ENCODE measurements at regions not wholly inside any gene's neighbourhood (a gene's known extent, or its start where the extent isn't known, plus 50 kb on each side); places are given as distances from the start of the nearest gene placed in this dataset.

DNA sequence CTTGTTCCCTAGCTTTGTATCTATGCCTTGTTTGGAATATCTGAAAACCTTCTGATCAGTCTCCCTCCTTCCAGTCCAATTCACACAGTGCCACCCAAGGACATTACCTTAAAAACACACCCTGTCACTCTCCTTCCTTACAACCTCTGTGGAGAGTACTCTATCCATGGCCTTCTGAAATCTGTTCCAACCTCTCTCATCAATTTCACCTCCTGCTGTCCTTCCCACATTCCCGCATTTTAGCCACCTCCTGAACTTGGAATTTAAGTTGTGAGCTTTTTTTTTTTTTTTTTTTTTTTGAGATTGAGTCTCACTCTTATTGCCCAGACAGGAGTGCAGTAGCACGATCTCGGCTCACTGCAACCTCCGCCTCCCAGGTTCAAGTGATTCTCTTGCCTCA is 824.8 kb downstream of the METTL15 start:
- no peaks in the 10 kb centered on the region for H3F3A ChIP-seq (replicated peaks; ENCODE audit: insufficient read depth)
- ChIA-PET POLR2A (no interaction called here), CTCF (interaction anchor here (0.9 kb wide), 1 partner anchor 8 kb away, joined by 3 read pairs; no protein-coding TSS in a partner anchor)
- no peaks in the 10 kb centered on the region for H3K27me3 ChIP-seq (ENCODE audit: insufficient read depth)
- H3K9me3 ChIP-seq: peaks cover 14% of the 10 kb centered on the region
- H4K20me1 ChIP-seq (ENCODE audit: insufficient read depth): no peaks in the 10 kb centered on the region
- H2AFZ ChIP-seq (ENCODE audit: low read depth): no peak overlapping the region
- H3K36me3 ChIP-seq (replicated peaks in 1 of 2; ENCODE audit: control insufficient read depth in 1 of 2, insufficient read depth in 2 of 2, low read length in 1 of 2): no peaks in the 10 kb centered on the region
- no peak overlapping the region for H3K9ac ChIP-seq
- 84% methylated on average over 4 of the region's 4 CpGs for WGBS (ENCODE audit: low lambda C conversion rate)
- H3K27ac ChIP-seq (ENCODE audit: low read depth in 2 of 2, low read length in 1 of 2): no peak overlapping the region
- no peaks in the 10 kb centered on the region for H3K79me2 ChIP-seq (ENCODE audit: insufficient read depth)
- DNase-seq: no peak
- H3K4me2 ChIP-seq: no peak overlapping the region
- H3K9me2 ChIP-seq: no peaks in the 10 kb centered on the region; the same call in 1 of the 2 replicates
- TF ChIP-seq, protein P1, sequence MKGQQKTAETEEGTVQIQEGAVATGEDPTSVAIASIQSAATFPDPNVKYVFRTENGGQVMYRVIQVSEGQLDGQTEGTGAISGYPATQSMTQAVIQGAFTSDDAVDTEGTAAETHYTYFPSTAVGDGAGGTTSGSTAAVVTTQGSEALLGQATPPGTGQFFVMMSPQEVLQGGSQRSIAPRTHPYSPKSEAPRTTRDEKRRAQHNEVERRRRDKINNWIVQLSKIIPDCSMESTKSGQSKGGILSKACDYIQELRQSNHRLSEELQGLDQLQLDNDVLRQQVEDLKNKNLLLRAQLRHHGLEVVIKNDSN (IDR thresholded peaks at IDR 0.05; ENCODE audit: borderline replicate concordance, low read depth): no peak
- TF ChIP-seq NFIC (IDR thresholded peaks at IDR 0.05; ENCODE audit: borderline replicate concordance) (no peak), FOXM1 (IDR thresholded peaks at IDR 0.05; ENCODE audit: low read depth) (no peak), RAD21 (IDR thresholded peaks at IDR 0.05; ENCODE audit: low read length) (no peak), FOXJ3 (CRISPR knock-in tag; IDR thresholded peaks at IDR 0.05) (no peak), MEF2A (IDR thresholded peaks at IDR 0.05; ENCODE audit: borderline replicate concordance, low read depth) (no peak), RCOR1 (IDR thresholded peaks at IDR 0.05; ENCODE audit: low read length) (no peak), CHD2 (IDR thresholded peaks at IDR 0.05; ENCODE audit: low read length, partially characterized antibody) (no peak), FOSL2 (IDR thresholded peaks at IDR 0.05; ENCODE audit: borderline replicate concordance, low read depth) (no peak), RFX5 (IDR thresholded peaks at IDR 0.05; ENCODE audit: low read length) (no peak), YY1 (IDR thresholded peaks at IDR 0.05; ENCODE audit: low read depth) (no peak)
- TF ChIP-seq, protein P2, sequence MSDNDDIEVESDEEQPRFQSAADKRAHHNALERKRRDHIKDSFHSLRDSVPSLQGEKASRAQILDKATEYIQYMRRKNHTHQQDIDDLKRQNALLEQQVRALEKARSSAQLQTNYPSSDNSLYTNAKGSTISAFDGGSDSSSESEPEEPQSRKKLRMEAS (IDR thresholded peaks at IDR 0.05; ENCODE audit: low read depth): no peak
- TF ChIP-seq, protein P3, sequence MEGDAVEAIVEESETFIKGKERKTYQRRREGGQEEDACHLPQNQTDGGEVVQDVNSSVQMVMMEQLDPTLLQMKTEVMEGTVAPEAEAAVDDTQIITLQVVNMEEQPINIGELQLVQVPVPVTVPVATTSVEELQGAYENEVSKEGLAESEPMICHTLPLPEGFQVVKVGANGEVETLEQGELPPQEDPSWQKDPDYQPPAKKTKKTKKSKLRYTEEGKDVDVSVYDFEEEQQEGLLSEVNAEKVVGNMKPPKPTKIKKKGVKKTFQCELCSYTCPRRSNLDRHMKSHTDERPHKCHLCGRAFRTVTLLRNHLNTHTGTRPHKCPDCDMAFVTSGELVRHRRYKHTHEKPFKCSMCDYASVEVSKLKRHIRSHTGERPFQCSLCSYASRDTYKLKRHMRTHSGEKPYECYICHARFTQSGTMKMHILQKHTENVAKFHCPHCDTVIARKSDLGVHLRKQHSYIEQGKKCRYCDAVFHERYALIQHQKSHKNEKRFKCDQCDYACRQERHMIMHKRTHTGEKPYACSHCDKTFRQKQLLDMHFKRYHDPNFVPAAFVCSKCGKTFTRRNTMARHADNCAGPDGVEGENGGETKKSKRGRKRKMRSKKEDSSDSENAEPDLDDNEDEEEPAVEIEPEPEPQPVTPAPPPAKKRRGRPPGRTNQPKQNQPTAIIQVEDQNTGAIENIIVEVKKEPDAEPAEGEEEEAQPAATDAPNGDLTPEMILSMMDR (IDR thresholded peaks at IDR 0.05): no peak
- H3K4me1 ChIP-seq (ENCODE audit: control insufficient read depth in 1 of 2, insufficient read depth in 2 of 2, low read depth in 1 of 2, low read length in 1 of 2): no peaks in the 10 kb centered on the region; a peak in 1 of 4 replicates
- no peak overlapping the region for H3K4me3 ChIP-seq (ENCODE audit: low read depth in 2 of 2, low read length in 1 of 2)

DNA sequence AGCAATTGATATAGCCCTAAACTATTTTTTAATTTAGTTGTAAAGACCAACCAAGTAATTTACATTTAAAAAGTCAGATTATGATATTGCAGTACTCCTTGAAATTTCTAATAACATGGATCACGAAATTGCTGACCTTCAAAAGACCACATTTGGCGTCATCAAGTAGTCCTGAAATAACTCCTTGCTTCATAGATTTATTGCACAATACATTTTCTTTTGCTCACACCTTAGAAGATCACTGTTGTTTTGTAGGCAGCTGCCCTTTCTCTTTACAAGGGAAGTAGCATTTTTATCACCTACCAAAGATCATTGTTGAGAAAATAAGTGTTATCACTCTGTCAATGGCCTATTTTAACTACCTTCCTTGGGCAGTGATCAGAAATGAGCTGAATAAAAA is 815.8 kb downstream of the METTL15 start:
- CTCF ChIA-PET: no interaction called here
- TF ChIP-seq GATA2 (CRISPR knock-in tag; IDR thresholded peaks at IDR 0.05) (no peak), SMC3 (IDR thresholded peaks at IDR 0.05; ENCODE audit: low read depth, low read length) (no peak), RXRA (IDR thresholded peaks at IDR 0.05; ENCODE audit: borderline replicate concordance, low read depth) (no peak), MXI1 (IDR thresholded peaks at IDR 0.05; ENCODE audit: low read depth, low read length) (no peak), FOXM1 (IDR thresholded peaks at IDR 0.05; ENCODE audit: low read depth) (no peak), YY1 (IDR thresholded peaks at IDR 0.05; ENCODE audit: low read depth) (no peak), EP300 (IDR thresholded peaks at IDR 0.05; ENCODE audit: borderline replicate concordance in 1 of 2, low read depth in 1 of 2, low read length in 1 of 2) (no peak), FOXJ3 (CRISPR knock-in tag; IDR thresholded peaks at IDR 0.05) (no peak)
- TF ChIP-seq, protein P4, sequence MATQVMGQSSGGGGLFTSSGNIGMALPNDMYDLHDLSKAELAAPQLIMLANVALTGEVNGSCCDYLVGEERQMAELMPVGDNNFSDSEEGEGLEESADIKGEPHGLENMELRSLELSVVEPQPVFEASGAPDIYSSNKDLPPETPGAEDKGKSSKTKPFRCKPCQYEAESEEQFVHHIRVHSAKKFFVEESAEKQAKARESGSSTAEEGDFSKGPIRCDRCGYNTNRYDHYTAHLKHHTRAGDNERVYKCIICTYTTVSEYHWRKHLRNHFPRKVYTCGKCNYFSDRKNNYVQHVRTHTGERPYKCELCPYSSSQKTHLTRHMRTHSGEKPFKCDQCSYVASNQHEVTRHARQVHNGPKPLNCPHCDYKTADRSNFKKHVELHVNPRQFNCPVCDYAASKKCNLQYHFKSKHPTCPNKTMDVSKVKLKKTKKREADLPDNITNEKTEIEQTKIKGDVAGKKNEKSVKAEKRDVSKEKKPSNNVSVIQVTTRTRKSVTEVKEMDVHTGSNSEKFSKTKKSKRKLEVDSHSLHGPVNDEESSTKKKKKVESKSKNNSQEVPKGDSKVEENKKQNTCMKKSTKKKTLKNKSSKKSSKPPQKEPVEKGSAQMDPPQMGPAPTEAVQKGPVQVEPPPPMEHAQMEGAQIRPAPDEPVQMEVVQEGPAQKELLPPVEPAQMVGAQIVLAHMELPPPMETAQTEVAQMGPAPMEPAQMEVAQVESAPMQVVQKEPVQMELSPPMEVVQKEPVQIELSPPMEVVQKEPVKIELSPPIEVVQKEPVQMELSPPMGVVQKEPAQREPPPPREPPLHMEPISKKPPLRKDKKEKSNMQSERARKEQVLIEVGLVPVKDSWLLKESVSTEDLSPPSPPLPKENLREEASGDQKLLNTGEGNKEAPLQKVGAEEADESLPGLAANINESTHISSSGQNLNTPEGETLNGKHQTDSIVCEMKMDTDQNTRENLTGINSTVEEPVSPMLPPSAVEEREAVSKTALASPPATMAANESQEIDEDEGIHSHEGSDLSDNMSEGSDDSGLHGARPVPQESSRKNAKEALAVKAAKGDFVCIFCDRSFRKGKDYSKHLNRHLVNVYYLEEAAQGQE (IDR thresholded peaks at IDR 0.05; ENCODE audit: low read depth, low read length): no peak
- TF ChIP-seq, protein P2 (IDR thresholded peaks at IDR 0.05; ENCODE audit: low read depth): no peak
- TF ChIP-seq, protein P5, sequence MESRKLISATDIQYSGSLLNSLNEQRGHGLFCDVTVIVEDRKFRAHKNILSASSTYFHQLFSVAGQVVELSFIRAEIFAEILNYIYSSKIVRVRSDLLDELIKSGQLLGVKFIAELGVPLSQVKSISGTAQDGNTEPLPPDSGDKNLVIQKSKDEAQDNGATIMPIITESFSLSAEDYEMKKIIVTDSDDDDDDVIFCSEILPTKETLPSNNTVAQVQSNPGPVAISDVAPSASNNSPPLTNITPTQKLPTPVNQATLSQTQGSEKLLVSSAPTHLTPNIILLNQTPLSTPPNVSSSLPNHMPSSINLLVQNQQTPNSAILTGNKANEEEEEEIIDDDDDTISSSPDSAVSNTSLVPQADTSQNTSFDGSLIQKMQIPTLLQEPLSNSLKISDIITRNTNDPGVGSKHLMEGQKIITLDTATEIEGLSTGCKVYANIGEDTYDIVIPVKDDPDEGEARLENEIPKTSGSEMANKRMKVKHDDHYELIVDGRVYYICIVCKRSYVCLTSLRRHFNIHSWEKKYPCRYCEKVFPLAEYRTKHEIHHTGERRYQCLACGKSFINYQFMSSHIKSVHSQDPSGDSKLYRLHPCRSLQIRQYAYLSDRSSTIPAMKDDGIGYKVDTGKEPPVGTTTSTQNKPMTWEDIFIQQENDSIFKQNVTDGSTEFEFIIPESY (IDR thresholded peaks at IDR 0.05; ENCODE audit: borderline replicate concordance, low read depth): no peak

More for the DNA sequence above, 815.8 kb downstream of the METTL15 start:
- Histone ChIP-seq H3K9me2 (no peaks in the 10 kb centered on the region; the same call in 1 of the 2 replicates), H3K4me1 (ENCODE audit: control insufficient read depth in 1 of 2, insufficient read depth in 2 of 2, low read depth in 1 of 2, low read length in 1 of 2) (no peaks in the 10 kb centered on the region), H2AFZ (ENCODE audit: low read depth) (no peak overlapping the region), H3K36me3 (replicated peaks in 1 of 2; ENCODE audit: control insufficient read depth in 1 of 2, insufficient read depth in 2 of 2, low read length in 1 of 2) (no peaks in the 10 kb centered on the region), H4K20me1 (ENCODE audit: insufficient read depth) (no peaks in the 10 kb centered on the region), H3K9me3 (no peaks in the 10 kb centered on the region; the same call in 1 of the 2 replicates), H3K27ac (ENCODE audit: low read depth in 2 of 2, low read length in 1 of 2) (no peak overlapping the region), H3K27me3 (ENCODE audit: insufficient read depth) (no peaks in the 10 kb centered on the region), H3K79me2 (ENCODE audit: insufficient read depth) (no peaks in the 10 kb centered on the region), H3K4me3 (ENCODE audit: low read depth in 2 of 2, low read length in 1 of 2) (no peak overlapping the region), H3K4me2 (no peak overlapping the region), H3F3A (replicated peaks; ENCODE audit: insufficient read depth) (no peaks in the 10 kb centered on the region), H3K9ac (no peak overlapping the region)
- no peak for DNase-seq
- POLR2A ChIA-PET: no interaction called here
- WGBS (ENCODE audit: low lambda C conversion rate): 62% methylated on average over 2 of the region's 2 CpGs
